ENCODE measurements at regions not wholly inside any gene's neighbourhood (a gene's known extent, or its start where the extent isn't known, plus 50 kb on each side); places are given as distances from the start of the nearest gene placed in this dataset.

DNA sequence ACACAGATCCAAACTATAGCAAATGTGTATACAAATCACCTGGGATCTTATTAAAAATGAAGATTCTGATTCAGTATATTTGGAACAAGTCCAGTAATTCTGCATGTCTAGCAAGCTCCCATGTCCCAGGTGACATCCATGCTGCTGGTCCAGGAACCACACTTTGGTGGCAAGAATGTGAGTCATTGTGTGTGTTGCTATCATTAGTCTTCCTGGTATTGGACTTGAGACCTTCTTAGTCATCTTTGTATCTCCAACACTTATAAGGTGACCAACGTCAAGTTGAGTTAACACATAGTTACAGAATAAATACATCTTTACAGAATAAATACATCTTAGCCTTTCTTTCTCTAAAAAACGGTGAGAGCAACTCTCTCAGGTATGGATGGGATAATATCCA lies 107.9 kb upstream of the NDUFV2 start:
- TF ChIP-seq GATA2 (IDR thresholded peaks at IDR 0.05; ENCODE audit: low read depth, low read length) = no peak
- no peak for TF ChIP-seq GATA3 (IDR thresholded peaks at IDR 0.05; ENCODE audit: low read depth, low read length)
